AG04450 (cell line): ENCODE measurements at regions not wholly inside any gene's neighbourhood (a gene's known extent, or its start where the extent isn't known, plus 50 kb on each side); places are given as distances from the start of the nearest gene placed in this dataset.

Experiments used
- CTCF ChIA-PET: fragments of 300-600, 350-600 bp; formaldehyde crosslinking; extraction: SDS; loops from one replicate; lab custom pipeline; 2022; ENCODE audit warnings: antibody characterized with exemption, inconsistent platforms; lab: Charles Lee
- POLR2A ChIA-PET: fragments of 350-600 bp; formaldehyde crosslinking; extraction: SDS; loops from one replicate; lab custom pipeline; 2021; ENCODE audit warnings: antibody characterized with exemption, inconsistent platforms; lab: Yijun Ruan, JAX
- DNase-seq: peaks from one replicate; pipeline ENCODE4 v3.0.0-alpha.2; 2011; ENCODE audit warnings: low read depth, low spot score
- H3K27ac ChIP-seq: one replicate; pipeline ENCODE4 v1.5.1; 2012; ENCODE audit warnings: low read depth, low read length, control low read depth
- H3K27me3 ChIP-seq: one replicate; pipeline ENCODE4 v1.6.0; 2012; ENCODE audit warnings: low read length; ENCODE audit not compliant: control insufficient read depth, insufficient read depth
- H3K4me3 ChIP-seq: 2 replicates; pipeline ENCODE4 v1.5.1; 2011; ENCODE audit warnings: mild to moderate bottlenecking, low read depth, low read length, control low read depth
- H3K9me3 ChIP-seq: 2 replicates; pipeline ENCODE4 v1.5.1; 2012; ENCODE audit warnings: low read length; ENCODE audit not compliant: control insufficient read depth, insufficient read depth
- CTCF ChIP-seq: IDR thresholded peaks from 2 replicates; pipeline ENCODE4 v1.5.1; 2011; ENCODE audit warnings: low read depth, low read length, control low read depth, inconsistent platforms

GRCh38 chr18:38879871-38880270 is 1314.3 kb upstream of the CELF4 start:
- Histone ChIP-seq H3K27me3 (no peaks in the 10 kb centered on the region), H3K27ac (no peak overlapping the region), H3K9me3 (no peaks in the 10 kb centered on the region), H3K4me3 (no peak overlapping the region)
- no peak for DNase-seq
- POLR2A ChIA-PET = no interaction called here
- no peak for TF ChIP-seq CTCF
- CTCF ChIA-PET = no interaction called here

- ChIA-PET CTCF (no interaction called here), POLR2A (interaction anchor here (0.6 kb wide), 1 partner anchor 12 kb away, joined by 3 read pairs; no protein-coding TSS in a partner anchor)
- H3K4me3 ChIP-seq = no peak overlapping the region
- TF ChIP-seq CTCF = no peak
- no peak overlapping the region for H3K27ac ChIP-seq
- no peaks in the 10 kb centered on the region for H3K27me3 ChIP-seq
- DNase-seq = no peak
- H3K9me3 ChIP-seq = no peaks in the 10 kb centered on the region
Measured at GRCh38 chr18:38872342-38872741, 1306.7 kb upstream of the CELF4 start.

GRCh38 chr18:38868757-38869156 is 1303.2 kb upstream of the CELF4 start:
- DNase-seq = no peak
- Histone ChIP-seq H3K9me3 (no peaks in the 10 kb centered on the region), H3K4me3 (no peak overlapping the region), H3K27ac (no peak overlapping the region), H3K27me3 (no peaks in the 10 kb centered on the region)
- POLR2A ChIA-PET = no interaction called here
- no peak for TF ChIP-seq CTCF
- CTCF ChIA-PET = no interaction called here

GRCh38 chr18:38867680-38868079 is 1302.1 kb upstream of the CELF4 start:
- no peak overlapping the region for H3K4me3 ChIP-seq
- POLR2A ChIA-PET = no interaction called here
- no peak for TF ChIP-seq CTCF
- no peaks in the 10 kb centered on the region for H3K9me3 ChIP-seq
- no peaks in the 10 kb centered on the region for H3K27me3 ChIP-seq
- CTCF ChIA-PET = no interaction called here
- no peak overlapping the region for H3K27ac ChIP-seq
- DNase-seq = no peak

GRCh38 chr18:38851526-38851925 is 1285.9 kb upstream of the CELF4 start:
- CTCF ChIA-PET = no interaction called here

More at GRCh38 chr18:38851526-38851925, 1285.9 kb upstream of the CELF4 start:
- Histone ChIP-seq H3K27me3 (no peaks in the 10 kb centered on the region), H3K27ac (no peak overlapping the region), H3K4me3 (no peak overlapping the region), H3K9me3 (no peaks in the 10 kb centered on the region)
- DNase-seq = no peak
- TF ChIP-seq CTCF = no peak
- POLR2A ChIA-PET = no interaction called here
